GM19452 (cell line): ENCODE measurements at regions not wholly inside any gene's neighbourhood (a gene's known extent, or its start where the extent isn't known, plus 50 kb on each side); places are given as distances from the start of the nearest gene placed in this dataset.

Source experiments
- ATAC-seq: cut with Tn5 transposase; IDR thresholded peaks from one replicate; pipeline ENCODE4 v1.9.1; 2021; ENCODE audit not compliant: unreplicated experiment

GRCh38 chr17:14959106-14959648 is 305.9 kb downstream of the PMP22 start:
- no peak for ATAC-seq

- no peak for ATAC-seq
Observed at GRCh38 chr17:14953405-14953804, 311.7 kb downstream of the PMP22 start.

GRCh38 chr17:14950686-14951085 is 314.4 kb downstream of the PMP22 start:
- ATAC-seq: no peak

- no peak for ATAC-seq
Observed at GRCh38 chr17:14950216-14950615, 314.9 kb downstream of the PMP22 start.

GRCh38 chr17:14947671-14948070 is 317.5 kb downstream of the PMP22 start:
- ATAC-seq: no peak

- no peak for ATAC-seq
Observed at GRCh38 chr17:14946481-14946880, 318.6 kb downstream of the PMP22 start.

- ATAC-seq: no peak
Observed at GRCh38 chr17:14942526-14943190, 322.5 kb downstream of the PMP22 start.

GRCh38 chr17:14940938-14941265 is 324.2 kb downstream of the PMP22 start:
- no peak for ATAC-seq

GRCh38 chr17:14940108-14940937 is 324.8 kb downstream of the PMP22 start:
- no peak for ATAC-seq

GRCh38 chr17:14935845-14936485 is 329.2 kb downstream of the PMP22 start:
- ATAC-seq: no peak

GRCh38 chr17:14935139-14935841 is 329.8 kb downstream of the PMP22 start:
- no peak for ATAC-seq

GRCh38 chr17:14933676-14934075 is 331.4 kb downstream of the PMP22 start:
- no peak for ATAC-seq

- no peak for ATAC-seq
Observed at GRCh38 chr17:14926526-14927122, 338.5 kb downstream of the PMP22 start.

GRCh38 chr17:14926073-14926472 is 339.1 kb downstream of the PMP22 start:
- ATAC-seq: no peak

GRCh38 chr17:14925498-14925897 is 339.6 kb downstream of the PMP22 start:
- ATAC-seq: no peak

- no peak for ATAC-seq
Observed at GRCh38 chr17:14923981-14924380, 341.1 kb downstream of the PMP22 start.

- no peak for ATAC-seq
Observed at GRCh38 chr17:14922411-14922810, 342.7 kb downstream of the PMP22 start.

- no peak for ATAC-seq
Observed at GRCh38 chr17:14921936-14922335, 343.2 kb downstream of the PMP22 start.

GRCh38 chr17:14919631-14920213 is 345.4 kb downstream of the PMP22 start:
- ATAC-seq: no peak

GRCh38 chr17:14919094-14919493 is 346.0 kb downstream of the PMP22 start:
- no peak for ATAC-seq
